Transverse colon (tissue), 4 donors: ENCODE measurements at regions not wholly inside any gene's neighbourhood (a gene's known extent, or its start where the extent isn't known, plus 50 kb on each side); places are given as distances from the start of the nearest gene placed in this dataset.

Experiments
- POLR2A ChIP-seq: fragments of 450-650 bp; IDR thresholded peaks from one replicate; pipeline ENCODE4 v1.6.1; 2016; ENCODE audit warnings: antibody characterized with exemption, mild to moderate bottlenecking, moderate library complexity
- POLR2AphosphoS5 ChIP-seq, 3 donors: sonication (generic); formaldehyde crosslinking; IDR thresholded peaks; one replicate each; pipeline ENCODE4 v1.6.1; 2016; ENCODE audit warnings: antibody characterized with exemption in 3 of 3
- TF ChIP-seq, protein P1 (sequence below), 5 experiments: fragments of 200-600 bp in 3 of 5; fragments of 450-650 bp in 2 of 5; sonication (generic) in 3 of 5; IDR thresholded peaks; 1 replicate in 2 of 5; 2 replicates in 3 of 5; pipeline ENCODE4 v1.5.1; 2016 to 2017; ENCODE audit warnings: antibody characterized with exemption in 5 of 5, inconsistent platforms in 3 of 5, mild to moderate bottlenecking in 2 of 5, moderate library complexity in 1 of 5

DNA sequence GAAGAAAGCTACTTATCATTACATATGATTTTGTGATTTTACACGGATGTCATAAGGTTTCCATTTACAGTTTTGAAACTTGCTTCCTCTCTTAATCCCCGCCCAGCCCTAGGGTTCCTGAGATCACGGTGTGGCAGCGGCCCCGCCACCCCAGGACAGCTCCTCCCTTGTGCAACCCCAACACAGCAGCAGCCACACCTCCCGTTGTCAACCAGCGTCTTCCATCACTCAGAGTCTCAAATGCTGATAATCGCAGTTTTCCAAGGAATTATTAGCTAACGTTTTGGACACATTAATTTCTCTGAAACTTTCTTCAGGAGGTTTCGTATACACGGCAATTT lies 204.8 kb downstream of the THBS2 start:
- TF ChIP-seq, protein P1, sequence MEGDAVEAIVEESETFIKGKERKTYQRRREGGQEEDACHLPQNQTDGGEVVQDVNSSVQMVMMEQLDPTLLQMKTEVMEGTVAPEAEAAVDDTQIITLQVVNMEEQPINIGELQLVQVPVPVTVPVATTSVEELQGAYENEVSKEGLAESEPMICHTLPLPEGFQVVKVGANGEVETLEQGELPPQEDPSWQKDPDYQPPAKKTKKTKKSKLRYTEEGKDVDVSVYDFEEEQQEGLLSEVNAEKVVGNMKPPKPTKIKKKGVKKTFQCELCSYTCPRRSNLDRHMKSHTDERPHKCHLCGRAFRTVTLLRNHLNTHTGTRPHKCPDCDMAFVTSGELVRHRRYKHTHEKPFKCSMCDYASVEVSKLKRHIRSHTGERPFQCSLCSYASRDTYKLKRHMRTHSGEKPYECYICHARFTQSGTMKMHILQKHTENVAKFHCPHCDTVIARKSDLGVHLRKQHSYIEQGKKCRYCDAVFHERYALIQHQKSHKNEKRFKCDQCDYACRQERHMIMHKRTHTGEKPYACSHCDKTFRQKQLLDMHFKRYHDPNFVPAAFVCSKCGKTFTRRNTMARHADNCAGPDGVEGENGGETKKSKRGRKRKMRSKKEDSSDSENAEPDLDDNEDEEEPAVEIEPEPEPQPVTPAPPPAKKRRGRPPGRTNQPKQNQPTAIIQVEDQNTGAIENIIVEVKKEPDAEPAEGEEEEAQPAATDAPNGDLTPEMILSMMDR (IDR thresholded peaks at IDR 0.05): no peak
- TF ChIP-seq POLR2AphosphoS5 (IDR thresholded peaks at IDR 0.05) (no peak), POLR2A (no peak)
